WI38 (cell line): ENCODE measurements at regions not wholly inside any gene's neighbourhood (a gene's known extent, or its start where the extent isn't known, plus 50 kb on each side); places are given as distances from the start of the nearest gene placed in this dataset.

Experiments
- H3K4me3 ChIP-seq: 2 replicates; pipeline ENCODE4 v1.5.1; 2011; ENCODE audit warnings: low read depth, mild to moderate bottlenecking, control low read depth, low read length
- TF ChIP-seq, protein P1 (sequence below): IDR thresholded peaks from 2 replicates; pipeline ENCODE4 v1.5.1; 2012; ENCODE audit warnings: low read depth, mild to moderate bottlenecking, control low read depth, low read length

DNA sequence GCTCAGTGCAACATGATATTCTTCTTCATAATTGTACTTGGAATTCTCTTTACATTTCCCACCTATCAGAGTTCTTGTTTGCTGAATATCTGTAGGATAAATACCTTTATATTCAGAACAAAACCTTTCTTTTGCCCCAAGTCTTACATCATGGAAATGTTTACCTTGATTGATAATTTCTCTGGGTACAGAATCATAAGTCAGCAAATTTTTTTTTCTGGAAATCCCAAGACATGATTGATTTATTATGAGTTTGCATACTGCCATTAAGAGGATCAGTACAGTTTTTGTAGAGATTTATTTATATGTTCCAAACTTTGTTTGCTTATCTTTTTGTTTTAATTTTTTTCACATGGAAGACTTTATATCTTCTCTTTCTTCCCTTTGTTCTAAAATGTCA lies 699.8 kb upstream of the KIF2B start:
- H3K4me3 ChIP-seq: no peak overlapping the region
- TF ChIP-seq, protein P1, sequence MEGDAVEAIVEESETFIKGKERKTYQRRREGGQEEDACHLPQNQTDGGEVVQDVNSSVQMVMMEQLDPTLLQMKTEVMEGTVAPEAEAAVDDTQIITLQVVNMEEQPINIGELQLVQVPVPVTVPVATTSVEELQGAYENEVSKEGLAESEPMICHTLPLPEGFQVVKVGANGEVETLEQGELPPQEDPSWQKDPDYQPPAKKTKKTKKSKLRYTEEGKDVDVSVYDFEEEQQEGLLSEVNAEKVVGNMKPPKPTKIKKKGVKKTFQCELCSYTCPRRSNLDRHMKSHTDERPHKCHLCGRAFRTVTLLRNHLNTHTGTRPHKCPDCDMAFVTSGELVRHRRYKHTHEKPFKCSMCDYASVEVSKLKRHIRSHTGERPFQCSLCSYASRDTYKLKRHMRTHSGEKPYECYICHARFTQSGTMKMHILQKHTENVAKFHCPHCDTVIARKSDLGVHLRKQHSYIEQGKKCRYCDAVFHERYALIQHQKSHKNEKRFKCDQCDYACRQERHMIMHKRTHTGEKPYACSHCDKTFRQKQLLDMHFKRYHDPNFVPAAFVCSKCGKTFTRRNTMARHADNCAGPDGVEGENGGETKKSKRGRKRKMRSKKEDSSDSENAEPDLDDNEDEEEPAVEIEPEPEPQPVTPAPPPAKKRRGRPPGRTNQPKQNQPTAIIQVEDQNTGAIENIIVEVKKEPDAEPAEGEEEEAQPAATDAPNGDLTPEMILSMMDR: no peak

DNA sequence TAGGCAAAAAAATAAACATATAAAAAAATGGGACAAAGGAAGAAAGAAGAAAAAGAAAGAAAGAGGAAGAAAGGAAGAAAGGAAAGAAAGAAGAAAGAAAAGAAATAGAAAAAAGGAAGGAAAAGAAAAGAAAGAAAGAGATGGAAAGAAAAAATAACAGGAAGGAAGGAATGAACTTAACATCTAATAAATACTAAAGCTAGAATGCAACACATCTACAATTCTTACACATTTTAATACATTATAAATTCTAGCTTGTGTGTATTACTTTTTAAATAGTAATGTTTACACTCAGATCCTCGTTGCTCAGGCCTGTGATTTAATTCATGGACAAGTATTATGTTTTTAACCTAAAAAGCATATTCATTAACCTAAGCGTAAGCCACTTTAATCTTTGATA lies 703.0 kb upstream of the KIF2B start:
- no peak overlapping the region for H3K4me3 ChIP-seq
- TF ChIP-seq, protein P1: no peak

- TF ChIP-seq, protein P1: no peak
- H3K4me3 ChIP-seq: no peak overlapping the region
Measured at GRCh38 chr17:53118948-53119347, 703.8 kb upstream of the KIF2B start.

- H3K4me3 ChIP-seq: no peak overlapping the region
- TF ChIP-seq, protein P1: no peak
Measured at GRCh38 chr17:53106886-53107285, 715.8 kb upstream of the KIF2B start.

GRCh38 chr17:53101706-53102105 lies 721.0 kb upstream of the KIF2B start:
- TF ChIP-seq, protein P1: no peak
- H3K4me3 ChIP-seq: no peak overlapping the region

DNA sequence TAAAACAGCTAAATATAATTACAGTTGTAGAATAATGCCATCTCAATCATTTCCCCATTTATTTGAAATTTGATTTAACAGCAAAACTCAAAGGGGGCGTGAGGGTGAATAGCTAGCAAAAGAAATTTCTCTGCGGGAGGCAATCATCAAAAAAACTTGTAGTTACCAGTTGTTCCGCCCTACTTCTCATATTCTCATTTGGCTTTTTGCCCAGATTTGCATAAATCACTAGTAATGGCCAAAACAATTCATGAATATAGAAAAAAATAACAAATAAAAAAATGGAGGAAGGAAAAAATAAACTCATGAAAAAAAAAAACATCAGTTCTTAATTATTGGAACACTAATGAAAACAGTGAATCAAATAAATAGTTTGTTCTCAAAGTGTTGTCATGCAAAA lies 722.6 kb upstream of the KIF2B start:
- TF ChIP-seq, protein P1: no peak
- no peak overlapping the region for H3K4me3 ChIP-seq

DNA sequence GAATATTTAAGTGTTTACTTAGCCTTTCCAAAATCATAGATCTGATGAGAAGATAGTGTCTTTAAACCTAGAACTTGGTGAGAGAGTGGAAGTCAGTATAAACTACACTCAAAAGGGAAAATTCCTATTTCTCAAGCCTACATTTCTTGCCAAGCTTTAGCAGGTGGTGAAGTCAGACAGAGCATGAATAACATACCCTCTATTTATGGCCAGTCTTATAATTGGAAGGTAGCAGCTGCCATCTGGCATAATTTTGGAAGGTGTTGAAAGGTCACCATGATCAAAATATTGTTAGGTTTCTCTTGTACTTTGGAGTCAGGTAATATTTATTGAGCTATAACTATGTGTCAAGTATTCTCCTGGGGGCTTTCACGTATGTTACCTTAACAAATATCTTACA lies 729.3 kb upstream of the KIF2B start:
- TF ChIP-seq, protein P1: no peak
- no peak overlapping the region for H3K4me3 ChIP-seq
